ENCODE measurements at regions not wholly inside any gene's neighbourhood (a gene's known extent, or its start where the extent isn't known, plus 50 kb on each side); places are given as distances from the start of the nearest gene placed in this dataset.
"Not testable (repeated sequence)": the region's sequence is repeated elsewhere in the genome, so short reads cannot be mapped to it uniquely, and the experiment has no call there.

DNA sequence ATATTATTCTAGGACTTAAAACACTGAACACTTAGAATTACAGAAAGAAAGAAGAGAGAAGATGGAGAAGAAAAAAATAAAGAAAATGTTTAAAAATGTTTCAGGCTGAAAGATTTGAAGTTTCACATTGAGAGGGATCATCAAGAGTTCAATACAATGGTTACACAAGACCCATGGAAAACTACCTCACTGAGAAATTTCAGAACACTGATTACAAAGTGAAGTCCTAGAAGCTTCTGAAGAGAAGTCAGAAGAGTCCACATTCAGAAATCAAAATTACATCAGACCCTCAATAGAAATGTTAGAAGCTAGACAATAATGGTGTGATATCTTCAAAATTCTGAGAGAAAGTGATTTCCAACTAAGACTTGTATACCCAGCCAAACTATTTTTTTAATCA is 196.1 kb downstream of the MACC1 start:
- no peak for DNase-seq

DNA sequence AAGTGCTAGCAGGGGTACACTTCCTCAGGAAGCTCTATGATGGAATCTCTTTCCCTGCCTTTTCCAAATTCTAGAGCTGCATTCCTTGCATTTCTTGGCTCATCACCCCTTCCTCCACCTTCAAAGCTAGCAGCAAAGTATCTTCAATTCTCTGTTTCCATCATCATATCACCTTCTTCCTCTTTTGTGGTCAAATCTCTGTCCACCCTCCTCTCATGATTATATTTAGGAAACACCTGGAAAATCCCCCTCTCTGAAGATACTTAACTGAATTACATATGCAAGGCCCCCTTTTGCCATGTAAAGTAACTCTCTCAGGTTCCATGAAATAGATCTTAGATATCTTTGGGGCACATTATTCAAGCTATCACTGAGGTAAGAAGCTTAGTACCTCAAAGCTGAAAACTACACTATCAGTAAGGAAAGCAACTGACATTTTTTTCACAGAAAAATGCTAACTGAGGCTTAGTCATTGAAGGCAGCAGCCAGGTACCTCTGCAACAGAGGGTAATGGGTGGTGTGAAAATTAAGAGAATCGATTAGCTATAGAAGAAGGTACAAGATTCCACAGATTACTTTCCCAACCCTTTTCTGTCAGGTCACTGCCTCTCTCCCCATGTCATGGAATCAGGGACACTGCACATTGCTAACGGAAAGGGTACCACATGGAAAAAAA is 197.3 kb downstream of the MACC1 start:
- DNase-seq, result no peak

DNA sequence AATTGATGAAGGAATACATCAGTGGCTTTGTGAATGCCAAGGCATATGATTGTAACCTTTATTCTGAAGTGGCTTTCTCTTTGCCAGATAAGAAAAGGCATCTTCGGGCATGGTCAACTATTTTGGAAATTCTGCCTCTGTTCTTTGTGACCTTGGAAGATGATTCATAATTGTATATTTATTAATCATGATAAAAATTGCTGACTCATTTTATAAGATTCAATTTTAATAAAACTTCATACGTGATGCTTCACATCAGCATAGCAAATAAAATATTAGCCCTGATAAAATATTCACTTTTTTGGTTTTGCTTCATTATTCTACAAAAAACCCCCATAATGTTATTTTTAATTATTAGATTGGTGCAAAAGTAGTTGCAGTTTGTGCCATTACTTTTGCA is 200.5 kb downstream of the MACC1 start:
- no peak for DNase-seq

DNA sequence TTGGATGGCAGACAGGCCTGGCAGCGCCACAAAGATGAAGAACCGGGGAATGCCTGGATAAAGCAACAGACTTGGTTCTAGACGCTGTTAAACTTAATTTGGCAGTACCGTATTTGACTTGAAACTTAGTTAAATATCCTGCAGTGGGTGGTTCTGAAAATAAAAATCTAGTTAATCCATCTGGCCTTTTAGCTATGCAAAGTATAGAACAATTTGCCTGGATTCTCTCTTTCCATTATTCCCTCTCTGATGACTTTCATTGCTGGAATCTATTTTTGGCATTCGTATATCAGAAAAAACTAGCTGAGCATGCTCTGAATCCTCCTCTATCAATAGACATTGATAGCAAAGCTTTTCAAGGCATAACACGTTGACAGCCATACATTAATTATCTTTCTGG is 203.6 kb downstream of the MACC1 start:
- no peak for DNase-seq

DNA sequence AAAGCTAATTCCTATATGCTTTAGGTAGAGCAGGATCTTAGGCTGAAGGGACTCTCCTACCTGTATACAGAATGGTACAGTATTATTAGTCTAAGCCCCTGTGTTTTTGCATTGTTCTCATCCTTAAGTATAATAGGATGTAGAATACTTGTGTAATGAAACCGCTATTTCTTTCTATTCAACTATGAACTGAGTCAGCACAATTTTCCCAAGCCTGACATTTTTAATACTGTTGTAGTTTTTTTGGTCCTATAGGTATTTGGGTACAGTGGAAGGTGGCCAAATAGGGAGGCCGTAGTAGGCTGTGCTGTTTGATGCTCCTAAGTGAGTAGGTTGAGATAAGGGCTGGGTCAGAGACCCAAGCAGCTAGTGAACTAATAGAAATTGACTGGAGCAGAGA is 205.1 kb downstream of the MACC1 start:
- no peak for DNase-seq

DNA sequence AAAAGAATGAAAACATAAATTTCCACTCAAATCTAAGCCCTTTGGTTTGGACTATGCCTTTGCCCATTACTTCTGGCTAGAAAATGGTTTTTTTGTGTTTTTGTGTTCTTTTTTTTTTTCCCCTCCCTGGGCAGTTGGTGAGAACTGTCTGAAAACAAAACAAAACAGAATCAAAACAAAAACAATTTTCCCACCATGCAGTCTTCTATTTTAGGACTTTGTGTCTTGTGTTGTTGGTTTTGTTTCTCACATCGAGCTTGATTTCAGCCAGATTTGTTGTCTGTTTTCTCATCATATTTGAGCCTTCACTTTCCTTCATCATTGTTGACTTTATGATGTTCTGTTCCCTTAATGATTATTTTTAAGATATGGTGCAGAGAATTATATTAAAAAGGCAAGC is 206.3 kb downstream of the MACC1 start:
- DNase-seq, result no peak

DNA sequence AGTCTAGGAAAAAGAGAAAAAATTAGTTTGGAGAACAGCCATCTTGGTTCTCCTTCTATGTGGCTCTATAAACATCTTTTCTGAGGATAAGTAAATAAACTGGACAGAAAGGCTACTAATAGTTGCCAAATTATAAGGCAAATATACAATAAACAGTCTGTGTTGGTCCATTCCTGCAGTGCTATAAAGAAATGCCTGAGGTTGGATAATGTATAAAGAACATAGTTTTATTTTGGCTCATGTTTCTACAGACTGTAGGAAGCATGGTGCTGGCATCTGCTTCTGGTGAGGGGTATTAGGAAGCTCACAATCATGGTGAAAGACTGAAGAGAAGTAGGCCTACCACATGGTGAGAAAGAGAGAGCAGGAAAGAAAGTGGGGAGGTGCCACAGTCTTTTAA is 209.7 kb downstream of the MACC1 start:
- DNase-seq, result no peak

DNA sequence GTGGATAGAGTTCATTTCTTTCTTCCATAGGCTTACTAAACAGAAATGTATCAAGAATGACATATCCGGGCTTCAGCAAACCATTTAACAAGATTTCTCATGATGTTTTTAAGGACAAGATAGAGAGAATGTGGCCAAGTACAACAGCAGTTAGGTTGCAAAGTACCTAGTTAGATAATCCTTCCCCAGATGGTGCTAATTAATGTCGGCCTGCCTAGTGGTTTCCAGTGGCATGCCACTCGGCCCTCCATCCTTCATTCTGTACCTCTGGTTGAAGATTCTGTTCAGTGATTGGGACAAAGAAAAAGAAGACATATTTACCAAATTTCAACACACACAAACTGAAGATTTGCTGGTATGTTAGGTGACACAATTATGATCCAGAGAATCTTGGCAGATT is 212.1 kb downstream of the MACC1 start:
- no peak for DNase-seq

DNA sequence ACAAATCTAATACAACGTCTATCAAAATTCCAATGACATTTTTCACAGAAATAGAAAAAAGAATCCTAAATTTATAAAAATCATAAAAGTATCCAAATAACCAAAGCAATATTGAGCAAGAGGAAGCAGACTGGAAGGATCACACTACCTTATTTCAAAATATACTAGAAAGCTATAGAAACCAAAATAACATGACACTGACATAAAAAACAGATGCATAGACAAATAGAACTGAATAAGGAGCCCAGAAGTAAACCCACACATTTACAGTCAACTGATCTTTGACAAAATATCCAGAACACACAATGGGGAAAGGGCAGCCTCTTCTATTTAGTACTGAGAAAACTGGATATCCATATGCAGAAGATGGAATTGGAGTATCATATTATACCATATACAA is 217.5 kb downstream of the MACC1 start:
- no peak for DNase-seq

DNA sequence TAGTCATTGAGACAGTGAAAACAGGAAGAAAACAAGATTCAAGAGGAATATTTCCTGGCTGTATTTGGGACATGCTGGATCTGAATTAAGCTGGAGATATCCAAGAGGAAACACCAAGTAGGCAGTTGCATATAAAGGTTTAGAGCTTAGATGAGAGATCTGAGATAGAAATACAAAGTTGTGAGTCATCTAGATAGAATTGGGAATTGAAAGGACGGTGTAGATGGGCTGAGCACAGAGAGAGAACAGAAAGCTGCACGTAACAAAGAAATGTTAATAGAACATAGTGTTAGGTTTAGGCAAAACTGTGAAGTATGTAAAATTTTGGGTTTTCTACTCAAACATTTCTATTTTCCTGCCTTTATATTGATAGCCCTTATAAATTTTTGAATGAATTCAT is 218.5 kb upstream of the TMEM196 start:
- DNase-seq, result no peak

DNA sequence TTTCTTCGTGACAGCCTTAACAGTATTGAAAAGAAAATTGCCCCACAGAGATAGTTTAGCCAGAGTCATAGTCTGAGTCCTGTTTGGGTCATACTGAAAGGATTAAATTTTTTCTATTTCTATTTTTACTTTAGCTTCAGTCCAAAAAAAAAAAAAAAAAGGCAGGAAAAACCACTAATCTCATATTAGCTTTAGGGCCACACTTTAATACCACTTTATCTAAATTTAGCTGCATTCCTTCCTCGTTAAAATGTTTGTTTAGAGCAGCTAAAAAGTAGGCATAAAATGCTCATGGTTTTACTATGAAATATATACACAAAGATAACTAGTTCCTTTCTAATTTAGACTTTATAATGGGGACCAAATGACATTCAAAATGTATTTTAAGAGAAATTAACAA is 216.5 kb upstream of the TMEM196 start:
- DNase-seq, result no peak

DNA sequence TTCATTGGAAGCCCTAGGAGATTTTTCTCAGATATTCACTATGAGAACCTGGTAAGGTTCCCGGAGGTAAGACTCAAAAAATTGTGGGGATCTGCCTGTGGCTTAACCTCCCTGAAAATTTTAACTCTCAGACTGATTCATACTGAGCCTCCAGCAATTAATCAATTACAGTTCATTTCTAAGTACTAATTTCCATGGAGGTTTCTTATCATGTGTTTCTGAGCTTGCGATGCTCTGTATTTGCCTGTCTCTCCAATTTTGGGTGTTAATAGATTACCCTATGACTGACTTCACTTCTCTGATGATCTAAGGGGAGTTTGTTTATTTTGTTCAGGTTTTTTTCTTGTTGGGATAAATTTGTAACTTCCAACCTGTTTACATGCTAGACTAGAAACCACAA is 215.4 kb upstream of the TMEM196 start:
- DNase-seq, result no peak

DNA sequence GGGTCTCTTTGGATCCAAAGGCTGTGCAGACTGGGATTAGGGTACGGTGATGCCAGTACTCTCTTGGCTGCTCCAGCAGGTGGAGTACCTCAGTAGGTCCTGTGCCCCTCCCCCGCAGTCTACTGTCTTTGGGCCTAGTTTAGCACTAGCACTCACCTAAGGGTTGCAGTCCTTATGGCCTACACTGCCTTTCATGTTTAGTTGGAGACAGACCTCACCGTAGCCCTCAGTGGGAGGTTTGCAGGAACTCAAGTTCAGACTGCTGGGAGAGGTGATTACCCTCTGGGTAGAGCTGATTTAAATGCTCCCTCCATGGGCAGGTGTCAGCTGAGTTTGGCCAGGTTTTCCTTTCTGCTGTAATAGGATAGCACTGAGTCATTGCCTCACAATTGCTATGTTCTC is 210.8 kb upstream of the TMEM196 start:
- peak; percentile 5 for DNase-seq

DNA sequence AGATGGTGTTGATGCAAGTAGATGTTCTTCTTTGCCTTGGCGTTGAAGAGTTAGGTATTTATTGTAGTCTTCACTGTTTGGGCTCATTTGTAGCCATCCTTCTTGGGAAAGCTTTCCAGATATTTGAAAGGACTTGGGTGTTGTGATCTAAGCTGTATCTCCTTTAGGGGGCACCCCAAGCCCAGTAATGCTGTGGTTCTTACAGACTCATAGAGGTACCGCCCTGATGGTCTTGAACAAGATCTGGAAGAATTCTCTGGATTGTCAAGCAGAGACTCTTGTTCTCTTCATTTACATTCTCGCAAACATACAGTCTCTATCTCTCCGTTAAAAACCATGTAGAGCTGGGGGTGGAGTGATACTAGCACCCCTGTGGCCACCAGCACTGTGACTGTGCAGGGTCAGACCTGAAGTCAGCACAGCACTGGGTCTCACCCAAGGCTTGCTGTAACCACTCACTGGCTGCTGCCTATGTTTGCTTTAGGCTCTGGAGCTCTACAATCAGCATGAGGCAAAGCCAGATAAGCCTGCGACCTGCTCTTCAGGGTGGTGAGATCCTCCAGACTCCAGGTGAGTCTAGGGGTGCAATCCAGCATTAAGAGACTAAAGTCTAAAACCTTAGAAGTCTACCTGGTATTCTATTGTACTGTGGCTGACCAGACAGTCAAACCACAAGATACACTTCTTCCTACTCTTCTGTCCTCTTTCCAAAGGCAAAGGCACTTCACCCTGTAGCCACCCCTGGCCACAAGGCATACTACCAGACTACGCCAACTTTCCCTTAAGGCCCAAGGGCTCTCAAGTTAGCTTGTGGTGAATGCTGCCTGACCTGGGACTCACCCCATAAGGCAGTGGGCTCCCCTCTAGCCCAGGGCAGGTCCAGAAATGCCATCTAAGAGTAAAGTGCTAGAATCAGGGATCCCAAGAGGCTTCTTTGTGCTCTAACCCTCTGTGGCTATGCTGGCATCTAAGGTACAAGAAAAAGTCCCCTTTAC is 209.7 kb upstream of the TMEM196 start:
- peak; percentile 4 for DNase-seq

DNA sequence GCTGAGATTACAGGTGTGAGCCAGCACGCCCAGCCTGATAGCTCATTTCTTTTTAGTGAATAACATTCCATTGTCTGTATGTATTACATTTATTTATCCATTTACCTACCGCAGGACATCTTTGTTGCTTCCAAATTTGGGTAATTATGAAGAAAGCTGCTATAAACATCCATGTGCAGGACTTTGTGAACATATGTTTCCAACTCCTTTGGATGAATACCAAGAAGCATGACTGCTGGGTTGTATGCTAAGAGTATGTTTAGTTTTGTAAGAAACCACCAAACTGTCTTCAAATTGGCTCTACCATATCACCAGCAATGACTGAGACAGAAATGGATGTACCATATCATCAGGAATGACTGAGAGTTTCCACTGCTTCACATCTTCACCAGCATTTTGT is 200.2 kb upstream of the TMEM196 start:
- no peak for DNase-seq

DNA sequence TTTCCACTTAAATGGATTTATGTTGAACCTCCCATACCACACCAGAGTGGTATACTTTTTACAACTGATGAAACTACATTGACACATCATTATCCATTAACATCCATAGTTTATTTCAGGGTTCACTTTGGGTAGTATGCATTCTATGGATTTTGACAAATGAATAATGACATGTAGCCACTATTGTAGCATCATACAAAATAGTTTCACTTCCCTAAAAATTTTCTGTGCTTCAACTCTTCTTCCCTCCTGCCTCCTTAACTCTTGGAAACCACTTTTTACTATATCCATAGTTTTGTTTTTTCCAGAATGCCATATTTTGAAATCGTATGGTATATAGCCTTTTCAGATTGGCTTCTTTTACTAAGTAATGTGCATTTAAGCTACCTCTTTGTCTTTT is 199.5 kb upstream of the TMEM196 start:
- DNase-seq, result no peak

DNA sequence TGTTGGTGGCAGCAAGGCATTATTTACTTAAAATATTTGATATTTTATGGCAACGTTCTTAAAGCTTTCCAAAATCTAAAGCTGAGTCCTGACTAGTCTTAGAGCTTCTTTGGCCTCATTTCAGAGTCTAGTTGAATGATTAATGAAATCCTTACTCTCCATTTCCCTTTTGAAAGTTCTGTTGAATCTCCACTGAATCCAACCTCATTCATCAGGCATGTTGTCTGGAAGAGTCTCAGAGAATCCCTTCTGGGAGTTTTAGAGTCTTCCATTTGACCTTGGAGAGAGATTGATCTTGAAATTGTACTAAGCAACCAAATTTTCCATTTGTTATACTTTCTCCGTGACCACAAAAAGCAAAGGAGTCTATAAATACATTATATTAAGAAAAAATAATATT is 198.5 kb upstream of the TMEM196 start:
- DNase-seq, result no peak

DNA sequence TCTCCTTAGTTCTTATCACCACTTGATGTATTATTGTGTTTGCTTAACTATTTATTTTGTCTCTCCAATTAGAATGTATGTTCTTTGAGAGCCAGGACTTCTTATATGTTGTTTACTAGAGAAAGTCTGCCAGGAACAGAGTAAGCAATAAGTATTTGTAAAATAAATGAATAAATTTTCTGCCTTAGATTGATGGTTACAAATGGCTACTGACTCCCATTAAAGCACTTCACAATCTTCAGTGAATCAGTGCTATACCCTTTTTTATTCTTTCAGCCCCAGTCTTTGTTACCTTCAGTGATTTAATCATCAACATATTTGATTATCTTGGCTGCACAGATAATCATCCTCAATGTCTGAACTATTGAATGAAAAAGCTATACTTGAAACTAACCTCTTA is 197.1 kb upstream of the TMEM196 start:
- no peak for DNase-seq

DNA sequence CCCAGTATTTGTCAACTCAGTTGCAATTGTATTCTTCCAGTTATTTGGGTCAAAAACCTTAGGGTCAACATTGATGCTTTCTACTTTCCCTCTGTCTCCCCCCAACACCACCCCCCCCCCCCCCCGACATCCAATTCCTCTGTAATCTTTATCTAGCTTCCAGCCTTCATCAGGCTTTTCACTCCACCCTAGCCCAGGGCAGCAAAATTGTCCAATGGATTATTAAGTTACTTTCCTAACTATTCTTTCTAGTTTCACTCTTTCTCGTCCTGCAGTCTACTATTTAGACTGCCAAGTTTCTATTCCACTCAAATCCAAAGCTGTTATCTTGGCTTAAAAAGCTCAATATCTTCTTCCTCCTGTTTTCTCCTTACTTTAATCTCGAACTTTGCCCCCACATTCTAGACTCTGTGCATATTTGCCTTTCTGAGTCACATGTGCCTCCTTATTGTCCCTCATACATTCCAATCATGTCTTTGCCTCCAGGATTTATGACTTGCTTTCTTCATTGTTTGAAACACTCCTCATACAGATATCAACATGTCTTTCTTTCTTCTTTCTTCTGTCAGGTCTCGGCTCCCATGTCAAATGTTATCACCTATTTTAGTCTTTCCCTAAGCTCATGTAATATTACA is 196.6 kb upstream of the TMEM196 start:
- no peak for DNase-seq

DNA sequence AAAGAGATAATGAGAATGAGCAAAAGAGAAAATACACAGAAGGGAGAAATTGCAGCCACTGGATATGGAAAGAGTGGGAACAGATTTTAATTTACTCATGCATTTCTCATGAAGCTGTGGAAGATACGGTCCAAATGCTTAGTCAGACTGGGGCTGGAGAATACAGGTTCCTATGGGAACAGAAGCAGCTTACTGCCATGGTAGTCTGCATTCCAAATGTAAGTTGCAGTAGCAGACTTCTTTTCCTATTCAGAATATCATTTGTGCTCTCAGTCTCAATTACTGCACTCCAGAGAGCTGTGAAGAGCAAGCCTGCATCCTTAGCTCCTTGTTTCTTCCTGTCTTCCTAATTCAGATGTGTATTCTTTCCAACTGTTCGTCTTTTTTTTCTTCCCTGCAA is 190.8 kb upstream of the TMEM196 start:
- no peak for DNase-seq

DNA sequence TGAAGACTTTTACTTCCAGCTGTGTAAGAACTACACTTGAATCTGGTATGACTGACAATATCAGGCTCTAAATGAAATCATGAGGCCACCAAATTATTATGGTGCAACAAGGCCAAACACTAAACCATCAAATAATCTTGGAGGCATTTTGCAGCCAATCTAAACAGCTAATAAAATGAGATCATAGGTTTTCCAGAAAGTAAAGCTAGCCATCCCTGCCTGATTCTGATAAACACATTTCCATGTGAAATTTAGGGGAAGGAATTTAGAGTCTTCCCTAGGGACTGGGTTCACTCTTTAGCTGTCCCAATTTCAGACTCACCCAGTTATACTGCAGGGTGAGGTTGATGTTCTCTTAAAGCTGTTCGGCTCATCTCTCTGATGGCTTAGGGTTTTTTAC is 190.3 kb upstream of the TMEM196 start:
- no peak for DNase-seq

DNA sequence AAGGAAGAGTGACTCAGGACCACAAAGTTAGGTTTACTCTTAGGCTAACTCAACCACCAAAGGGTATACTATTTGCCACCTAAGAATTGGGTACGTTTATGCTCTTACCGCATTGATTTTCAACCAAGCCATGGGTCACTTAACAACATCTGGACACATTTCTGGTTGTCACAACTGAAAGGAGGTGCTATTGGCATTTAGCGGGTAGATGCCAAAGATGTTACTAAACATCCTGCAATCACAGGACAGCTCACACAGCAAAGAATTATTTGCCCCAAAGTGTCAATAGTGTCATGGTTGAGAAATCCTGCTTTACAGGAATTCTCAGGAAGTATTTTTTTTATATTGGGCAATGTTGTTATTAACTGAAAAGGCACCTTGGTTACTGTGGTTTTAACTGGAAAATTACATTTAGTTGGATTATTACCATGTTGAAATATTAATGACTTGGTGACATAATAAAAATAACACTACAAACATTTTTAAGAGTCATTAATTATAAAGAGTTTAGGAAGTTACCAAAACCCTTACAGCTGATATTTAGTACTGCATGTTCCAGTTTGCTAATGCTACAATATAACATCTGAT is 185.0 kb upstream of the TMEM196 start:
- DNase-seq, result no peak

DNA sequence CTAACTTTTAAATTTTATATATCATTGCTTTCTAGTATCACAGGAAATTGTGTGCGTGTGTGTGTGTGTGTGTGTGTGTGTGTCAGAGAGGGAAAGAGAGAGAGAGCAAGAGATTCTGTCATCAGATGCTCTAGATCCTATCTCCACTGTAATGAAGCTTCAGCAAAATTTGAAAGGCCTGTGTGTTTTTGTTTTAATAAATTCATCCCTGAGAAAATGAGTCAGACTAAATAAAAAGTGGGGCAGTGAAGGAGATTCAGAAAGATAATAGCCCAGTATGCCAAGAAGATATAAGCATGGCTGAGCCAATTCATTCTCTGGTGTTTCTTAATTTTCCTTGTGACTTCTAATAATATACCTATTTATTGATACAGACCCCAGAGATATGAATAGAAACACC is 184.2 kb upstream of the TMEM196 start:
- no peak for DNase-seq

DNA sequence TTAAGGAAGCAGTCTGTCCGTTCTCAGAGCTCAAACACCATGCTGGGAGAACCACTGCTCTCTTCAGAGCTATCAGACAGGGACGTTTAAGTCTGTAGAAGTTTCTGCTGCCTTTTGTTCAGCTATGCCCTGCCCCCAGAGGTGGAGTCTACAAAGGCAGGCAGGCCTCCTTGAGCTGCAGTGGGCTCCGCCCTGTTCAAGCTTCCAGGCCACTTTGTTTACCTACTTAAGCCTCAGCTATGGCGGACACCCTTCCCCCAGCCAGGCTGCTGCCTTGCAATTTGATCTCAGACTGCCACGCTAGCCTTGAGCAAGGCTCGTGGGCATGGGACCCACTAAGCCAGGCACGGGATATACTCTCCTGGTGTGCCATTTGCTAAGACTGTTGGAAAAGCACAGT is 180.7 kb upstream of the TMEM196 start:
- not testable (repeated sequence) for DNase-seq
